ENCODE measurements at regions not wholly inside any gene's neighbourhood (a gene's known extent, or its start where the extent isn't known, plus 50 kb on each side); places are given as distances from the start of the nearest gene placed in this dataset.

GRCh38 chr16:59355704-59356103, 621.6 kb upstream of the GOT2 start:
- Histone ChIP-seq H3K9me3 (ENCODE audit: low read length) (0 out of 2 replicates have a peak, but pooled peaks cover 7% of the 10 kb centered on the region), H3K4me3 (replicated peaks in 1 of 3; ENCODE audit: insufficient read depth in 1 of 3, low read depth in 2 of 3, low read length in 3 of 3) (no peak overlapping the region), H3K79me2 (ENCODE audit: insufficient read depth, low read length) (no peaks in the 10 kb centered on the region), H3K27ac (ENCODE audit: extremely low read length, insufficient read depth, low read length) (no peak overlapping the region), H3K9ac (ENCODE audit: insufficient read depth, low read depth, low read length) (no peak overlapping the region), H3K4me1 (ENCODE audit: insufficient read depth, low read length) (no peaks in the 10 kb centered on the region), H3K4me2 (ENCODE audit: low read depth, low read length) (no peak overlapping the region), H3K36me3 (replicated peaks in 1 of 2; ENCODE audit: control insufficient read depth in 1 of 2, insufficient read depth in 2 of 2, low read length in 2 of 2) (no peaks in the 10 kb centered on the region), H3K27me3 (ENCODE audit: control insufficient read depth in 1 of 2, insufficient read depth in 2 of 2, low read length in 2 of 2) (no peaks in the 10 kb centered on the region), H4K20me1 (ENCODE audit: insufficient read depth, low read length) (no peaks in the 10 kb centered on the region), H2AFZ (ENCODE audit: low read length) (no peak overlapping the region)
- in situ Hi-C loops (cut with HindIII; ENCODE audit: extremely low pct_ligation_motif_present, low pct_unique_long_range_greater_than_20kb): no loop called here
- WGBS (ENCODE audit: low lambda C conversion rate): 23% methylated on average over 2 of the region's 2 CpGs
- POLR2A ChIA-PET: no interaction called here
- CTCF ChIA-PET (ENCODE audit: low intra/inter-chr PET ratio, low total read pairs): no interaction called here
- no peak for TF ChIP-seq DDIT3 (CRISPR knock-in tag; IDR thresholded peaks at IDR 0.05)
- no peak for TF ChIP-seq ZNF251 (CRISPR knock-in tag; IDR thresholded peaks at IDR 0.05)
- no peak for TF ChIP-seq TGIF2 (CRISPR knock-in tag; IDR thresholded peaks at IDR 0.05)
- no peak for TF ChIP-seq PBX2 (CRISPR knock-in tag; IDR thresholded peaks at IDR 0.05)
- no peak for TF ChIP-seq SP1 (IDR thresholded peaks at IDR 0.05)
- no peak for TF ChIP-seq SP1 (CRISPR knock-in tag; IDR thresholded peaks at IDR 0.05)
- no peak for TF ChIP-seq ZNF414 (CRISPR knock-in tag; IDR thresholded peaks at IDR 0.05)
- no peak for TF ChIP-seq ZNF350 (CRISPR knock-in tag; IDR thresholded peaks at IDR 0.05; ENCODE audit: borderline replicate concordance, low read depth)
- no peak for TF ChIP-seq REST (IDR thresholded peaks at IDR 0.05; ENCODE audit: borderline replicate concordance in 1 of 2, low read depth in 1 of 2, low read length in 2 of 2)
- no peak for TF ChIP-seq ZNF260 (CRISPR knock-in tag; IDR thresholded peaks at IDR 0.05; ENCODE audit: borderline replicate concordance, low read depth)
- TF ChIP-seq ZBTB26 (CRISPR knock-in tag; IDR thresholded peaks at IDR 0.05; ENCODE audit: borderline replicate concordance): no peak
- no peak for ATAC-seq
- FAIRE-seq: no peak
- no TSS peak for BruUV-seq (replicated peaks)
- intact Hi-C loops (cut with micrococcal nuclease; ENCODE audit: unreplicated experiment): no loop called here
- DNase-seq (ENCODE audit: low spot score): no peak

Measured in HepG2 (cell line).